AG04450 (cell line): ENCODE measurements at regions not wholly inside any gene's neighbourhood (a gene's known extent, or its start where the extent isn't known, plus 50 kb on each side); places are given as distances from the start of the nearest gene placed in this dataset.
"Not testable (repeated sequence)": the region's sequence is repeated elsewhere in the genome, so short reads cannot be mapped to it uniquely, and the experiment has no call there.

Source experiments
- CTCF ChIA-PET: fragments of 300-600, 350-600 bp; formaldehyde crosslinking; extraction: SDS; loops from one replicate; lab custom pipeline; 2022; ENCODE audit warnings: antibody characterized with exemption, inconsistent platforms; lab: Charles Lee
- POLR2A ChIA-PET: fragments of 350-600 bp; formaldehyde crosslinking; extraction: SDS; loops from one replicate; lab custom pipeline; 2021; ENCODE audit warnings: antibody characterized with exemption, inconsistent platforms; lab: Yijun Ruan, JAX
- DNase-seq: peaks from one replicate; pipeline ENCODE4 v3.0.0-alpha.2; 2011; ENCODE audit warnings: low read depth, low spot score
- H3K27ac ChIP-seq: one replicate; pipeline ENCODE4 v1.5.1; 2012; ENCODE audit warnings: low read depth, low read length, control low read depth
- H3K27me3 ChIP-seq: one replicate; pipeline ENCODE4 v1.6.0; 2012; ENCODE audit warnings: low read length; ENCODE audit not compliant: control insufficient read depth, insufficient read depth
- H3K4me3 ChIP-seq: 2 replicates; pipeline ENCODE4 v1.5.1; 2011; ENCODE audit warnings: mild to moderate bottlenecking, low read depth, low read length, control low read depth
- H3K9me3 ChIP-seq: 2 replicates; pipeline ENCODE4 v1.5.1; 2012; ENCODE audit warnings: low read length; ENCODE audit not compliant: control insufficient read depth, insufficient read depth
- TF ChIP-seq, protein P1 (sequence below): IDR thresholded peaks from 2 replicates; pipeline ENCODE4 v1.5.1; 2011; ENCODE audit warnings: low read depth, low read length, control low read depth, inconsistent platforms

DNA sequence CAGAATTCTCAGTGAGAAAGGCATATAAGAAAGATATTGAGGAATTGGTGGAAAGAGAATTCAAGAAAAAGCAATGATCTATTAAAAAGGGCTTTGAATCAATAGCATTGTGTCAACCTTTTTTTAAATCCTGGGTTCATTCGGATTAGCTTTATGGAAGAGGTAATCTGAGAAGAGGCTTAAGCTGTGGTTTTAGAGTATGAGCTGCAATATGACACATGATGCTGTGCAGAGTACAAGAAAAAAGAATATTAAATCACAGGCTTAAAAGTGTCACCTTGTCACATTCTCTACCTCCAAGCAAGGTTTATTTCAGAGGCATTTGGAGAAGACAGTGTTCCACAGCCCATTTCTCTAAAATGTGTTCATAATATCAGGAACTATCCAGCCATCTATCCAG lies 128.9 kb downstream of the RTP4 start:
- Histone ChIP-seq H3K4me3 (no peak overlapping the region), H3K27me3 (no peaks in the 10 kb centered on the region), H3K9me3 (no peaks in the 10 kb centered on the region), H3K27ac (no peak overlapping the region)
- TF ChIP-seq, protein P1, sequence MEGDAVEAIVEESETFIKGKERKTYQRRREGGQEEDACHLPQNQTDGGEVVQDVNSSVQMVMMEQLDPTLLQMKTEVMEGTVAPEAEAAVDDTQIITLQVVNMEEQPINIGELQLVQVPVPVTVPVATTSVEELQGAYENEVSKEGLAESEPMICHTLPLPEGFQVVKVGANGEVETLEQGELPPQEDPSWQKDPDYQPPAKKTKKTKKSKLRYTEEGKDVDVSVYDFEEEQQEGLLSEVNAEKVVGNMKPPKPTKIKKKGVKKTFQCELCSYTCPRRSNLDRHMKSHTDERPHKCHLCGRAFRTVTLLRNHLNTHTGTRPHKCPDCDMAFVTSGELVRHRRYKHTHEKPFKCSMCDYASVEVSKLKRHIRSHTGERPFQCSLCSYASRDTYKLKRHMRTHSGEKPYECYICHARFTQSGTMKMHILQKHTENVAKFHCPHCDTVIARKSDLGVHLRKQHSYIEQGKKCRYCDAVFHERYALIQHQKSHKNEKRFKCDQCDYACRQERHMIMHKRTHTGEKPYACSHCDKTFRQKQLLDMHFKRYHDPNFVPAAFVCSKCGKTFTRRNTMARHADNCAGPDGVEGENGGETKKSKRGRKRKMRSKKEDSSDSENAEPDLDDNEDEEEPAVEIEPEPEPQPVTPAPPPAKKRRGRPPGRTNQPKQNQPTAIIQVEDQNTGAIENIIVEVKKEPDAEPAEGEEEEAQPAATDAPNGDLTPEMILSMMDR: no peak
- CTCF ChIA-PET: no interaction called here
- no peak for DNase-seq
- POLR2A ChIA-PET: no interaction called here

DNA sequence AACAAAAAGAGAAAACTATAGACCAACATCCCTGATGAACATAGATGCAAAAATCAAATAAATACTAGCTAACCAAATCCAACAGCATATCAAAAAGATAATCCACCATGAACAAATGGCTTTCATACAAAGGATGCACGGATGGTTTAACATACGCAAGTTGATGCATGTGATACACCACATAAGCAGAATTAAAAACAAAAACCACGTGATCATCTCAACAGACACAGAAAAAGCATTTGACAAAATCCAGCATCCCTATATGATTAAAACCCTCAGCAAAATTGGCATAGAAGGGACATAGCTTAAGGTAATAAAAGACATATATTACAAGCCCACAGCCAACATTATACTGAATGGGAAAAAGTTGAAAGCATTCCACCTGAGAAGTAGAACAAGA lies 125.9 kb downstream of the RTP4 start:
- POLR2A ChIA-PET, CTCF ChIA-PET, DNase-seq, H3K9me3 ChIP-seq, H3K4me3 ChIP-seq, H3K27me3 ChIP-seq, H3K27ac ChIP-seq: not testable (repeated sequence)

DNA sequence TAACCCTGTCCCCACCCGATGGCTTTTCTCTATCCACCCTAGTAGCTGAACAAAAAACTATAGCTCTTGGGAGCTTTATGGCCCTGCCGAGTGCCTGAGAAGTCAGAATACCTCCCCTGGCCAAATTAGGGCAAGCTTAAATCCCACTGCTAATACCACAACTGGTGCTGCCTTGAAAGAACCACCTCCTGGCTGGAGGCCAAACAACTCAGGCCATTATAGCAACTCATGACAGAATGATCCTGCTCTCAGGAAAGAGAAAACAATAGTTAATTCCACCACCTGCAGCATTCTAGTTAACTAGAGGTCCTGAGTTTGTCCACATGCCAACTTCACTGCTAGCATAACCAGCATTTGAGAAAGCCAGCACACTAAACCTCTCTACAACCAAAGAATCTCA lies 123.2 kb downstream of the RTP4 start:
- POLR2A ChIA-PET: no interaction called here
- CTCF ChIA-PET: no interaction called here
- Histone ChIP-seq H3K9me3 (no peaks in the 10 kb centered on the region), H3K27ac (no peak overlapping the region), H3K27me3 (no peaks in the 10 kb centered on the region), H3K4me3 (no peak overlapping the region)
- DNase-seq: no peak
- TF ChIP-seq, protein P1: no peak

DNA sequence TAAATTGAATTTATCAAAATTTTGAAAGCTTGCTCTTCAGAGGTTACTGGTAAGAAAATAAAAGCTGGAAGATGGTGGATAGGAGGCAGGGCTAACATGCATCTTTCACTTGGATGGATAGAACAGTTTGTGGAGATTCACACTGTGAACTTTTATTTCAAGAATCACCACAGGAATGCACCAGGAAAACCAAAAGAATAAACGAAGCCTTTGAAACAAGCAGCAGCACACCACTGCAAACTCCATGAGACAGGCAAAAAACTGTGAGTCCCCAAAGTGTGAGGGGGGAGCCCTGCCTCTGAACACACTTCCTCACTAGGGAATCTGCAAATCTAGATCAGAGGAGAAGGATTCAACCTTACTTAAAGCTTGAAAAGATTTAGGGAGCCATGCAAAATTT lies 122.2 kb downstream of the RTP4 start:
- ChIA-PET CTCF (no interaction called here), POLR2A (no interaction called here)
- Histone ChIP-seq H3K27me3 (no peaks in the 10 kb centered on the region), H3K4me3 (no peak overlapping the region), H3K9me3 (no peaks in the 10 kb centered on the region), H3K27ac (no peak overlapping the region)
- DNase-seq: no peak
- TF ChIP-seq, protein P1: no peak

DNA sequence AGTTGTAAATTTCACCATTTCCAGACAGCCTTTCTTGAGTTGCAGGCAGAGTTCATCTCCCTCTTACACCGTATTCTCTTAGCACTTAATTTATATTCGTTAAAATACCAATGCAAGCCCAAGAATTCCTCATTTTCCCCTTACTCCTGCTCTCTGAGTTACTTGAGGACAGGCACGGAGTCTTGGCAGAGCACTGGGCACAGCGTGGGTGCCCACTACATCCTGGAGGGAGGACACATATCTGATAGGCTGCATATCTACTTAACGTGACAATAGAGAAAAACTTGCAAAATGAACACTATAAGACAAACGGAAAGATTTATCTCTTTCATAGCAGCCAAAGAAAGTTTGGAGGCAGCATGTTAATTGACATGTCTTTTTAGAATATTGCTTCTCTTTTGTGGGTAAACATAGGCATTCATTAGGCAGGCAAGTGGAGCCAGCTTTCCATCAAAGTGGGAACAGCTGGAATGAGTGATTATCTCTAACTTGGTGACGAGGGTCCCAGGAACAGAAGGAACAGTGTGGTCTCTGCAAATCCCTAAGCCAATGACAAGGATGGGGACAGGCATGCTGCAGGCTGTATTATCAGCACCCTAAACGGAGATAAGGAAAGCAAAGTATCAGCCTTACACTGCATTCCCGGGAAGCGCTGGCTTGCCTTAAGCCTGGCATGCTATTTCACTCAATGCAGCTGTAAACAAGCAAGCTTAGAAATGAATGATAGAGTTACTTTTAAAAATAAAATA lies 116.5 kb downstream of the RTP4 start:
- TF ChIP-seq, protein P1: no peak
- ChIA-PET POLR2A (no interaction called here), CTCF (interaction anchor here (0.7 to 1.5 kb wide), 2 partner anchors 195 to 1787 kb away, joined by 3 to 4 read pairs; no protein-coding TSS in a partner anchor)
- Histone ChIP-seq H3K27me3 (no peaks in the 10 kb centered on the region), H3K27ac (no peak overlapping the region), H3K4me3 (no peak overlapping the region), H3K9me3 (no peaks in the 10 kb centered on the region)
- no peak for DNase-seq
